Fibroblast of skin of abdomen (primary cell): ENCODE measurements at regions not wholly inside any gene's neighbourhood (a gene's known extent, or its start where the extent isn't known, plus 50 kb on each side); places are given as distances from the start of the nearest gene placed in this dataset.
A peak's percentile ranks its signal among the peaks of the same experiment; 100 is the strongest.
"Not testable (repeated sequence)": the region's sequence is repeated elsewhere in the genome, so short reads cannot be mapped to it uniquely, and the experiment has no call there.

Source experiments
- DNase-seq: peaks from one replicate; pipeline ENCODE4 v3.0.0-alpha.2; 2013

- DNase-seq, result peak; percentile 40
These were observed 590.7 kb downstream of the MEI4 start for GRCh38 chr6:78243519-78243918.

- peak; percentile 44 for DNase-seq
These were observed 599.1 kb downstream of the MEI4 start for GRCh38 chr6:78251931-78252330.

GRCh38 chr6:78253618-78254017 lies 600.8 kb downstream of the MEI4 start:
- no peak for DNase-seq

GRCh38 chr6:78259935-78260334 lies 607.1 kb downstream of the MEI4 start:
- DNase-seq, result no peak

GRCh38 chr6:78260427-78260826 lies 606.9 kb upstream of the IRAK1BP1 start:
- DNase-seq, result not testable (repeated sequence)

- no peak for DNase-seq
These were observed 598.5 kb upstream of the IRAK1BP1 start for GRCh38 chr6:78268591-78269452.

- no peak for DNase-seq
These were observed 566.5 kb upstream of the IRAK1BP1 start for GRCh38 chr6:78300885-78301284.

- no peak for DNase-seq
These were observed 564.9 kb upstream of the IRAK1BP1 start for GRCh38 chr6:78302411-78302810.

- no peak for DNase-seq
These were observed 559.3 kb upstream of the IRAK1BP1 start for GRCh38 chr6:78308025-78308424.

GRCh38 chr6:78322068-78322845 lies 545.1 kb upstream of the IRAK1BP1 start:
- DNase-seq, result no peak

- DNase-seq, result no peak
These were observed 543.1 kb upstream of the IRAK1BP1 start for GRCh38 chr6:78324213-78324612.

GRCh38 chr6:78340755-78341154 lies 526.6 kb upstream of the IRAK1BP1 start:
- no peak for DNase-seq

GRCh38 chr6:78345882-78346281 lies 521.5 kb upstream of the IRAK1BP1 start:
- no peak for DNase-seq

- no peak for DNase-seq
These were observed 520.0 kb upstream of the IRAK1BP1 start for GRCh38 chr6:78347191-78347916.

GRCh38 chr6:78353040-78353439 lies 514.3 kb upstream of the IRAK1BP1 start:
- DNase-seq, result no peak

GRCh38 chr6:78363688-78364087 lies 503.7 kb upstream of the IRAK1BP1 start:
- DNase-seq, result no peak

- DNase-seq, result no peak
These were observed 501.9 kb upstream of the IRAK1BP1 start for GRCh38 chr6:78365473-78365872.

- no peak for DNase-seq
These were observed 490.3 kb upstream of the IRAK1BP1 start for GRCh38 chr6:78377056-78377455.

GRCh38 chr6:78379982-78380381 lies 487.4 kb upstream of the IRAK1BP1 start:
- DNase-seq, result no peak

- no peak for DNase-seq
These were observed 486.8 kb upstream of the IRAK1BP1 start for GRCh38 chr6:78380541-78380940.

- no peak for DNase-seq
These were observed 483.4 kb upstream of the IRAK1BP1 start for GRCh38 chr6:78383968-78384367.

- not testable (repeated sequence) for DNase-seq
These were observed 480.5 kb upstream of the IRAK1BP1 start for GRCh38 chr6:78386854-78387253.

GRCh38 chr6:78390066-78390465 lies 477.3 kb upstream of the IRAK1BP1 start:
- DNase-seq, result no peak
